ENCODE measurements at regions not wholly inside any gene's neighbourhood (a gene's known extent, or its start where the extent isn't known, plus 50 kb on each side); places are given as distances from the start of the nearest gene placed in this dataset.

DNA sequence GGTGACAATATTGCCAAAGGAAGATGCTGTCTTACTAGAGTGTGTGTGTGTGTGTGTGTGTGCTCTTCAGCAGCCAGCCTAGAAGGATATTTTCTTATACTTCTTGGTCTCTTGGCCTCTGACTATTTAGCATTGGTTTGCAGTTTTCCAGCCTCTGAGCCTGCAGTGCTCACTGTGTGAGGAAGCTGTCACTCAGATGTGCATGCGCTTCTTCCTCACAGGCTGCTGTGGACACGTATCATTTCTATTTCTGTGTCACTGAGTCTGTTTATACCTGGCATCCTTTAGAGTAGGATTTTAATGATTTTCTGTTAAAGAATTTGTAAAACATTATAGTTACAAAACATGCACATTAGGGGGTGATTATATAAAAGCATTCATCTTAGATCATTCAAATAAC, 83.3 kb downstream of the ALDH8A1 start:
- DNase-seq = no peak

- no peak for DNase-seq
Observed at GRCh38 chr6:134864558-134864957, 85.3 kb downstream of the ALDH8A1 start.

DNA sequence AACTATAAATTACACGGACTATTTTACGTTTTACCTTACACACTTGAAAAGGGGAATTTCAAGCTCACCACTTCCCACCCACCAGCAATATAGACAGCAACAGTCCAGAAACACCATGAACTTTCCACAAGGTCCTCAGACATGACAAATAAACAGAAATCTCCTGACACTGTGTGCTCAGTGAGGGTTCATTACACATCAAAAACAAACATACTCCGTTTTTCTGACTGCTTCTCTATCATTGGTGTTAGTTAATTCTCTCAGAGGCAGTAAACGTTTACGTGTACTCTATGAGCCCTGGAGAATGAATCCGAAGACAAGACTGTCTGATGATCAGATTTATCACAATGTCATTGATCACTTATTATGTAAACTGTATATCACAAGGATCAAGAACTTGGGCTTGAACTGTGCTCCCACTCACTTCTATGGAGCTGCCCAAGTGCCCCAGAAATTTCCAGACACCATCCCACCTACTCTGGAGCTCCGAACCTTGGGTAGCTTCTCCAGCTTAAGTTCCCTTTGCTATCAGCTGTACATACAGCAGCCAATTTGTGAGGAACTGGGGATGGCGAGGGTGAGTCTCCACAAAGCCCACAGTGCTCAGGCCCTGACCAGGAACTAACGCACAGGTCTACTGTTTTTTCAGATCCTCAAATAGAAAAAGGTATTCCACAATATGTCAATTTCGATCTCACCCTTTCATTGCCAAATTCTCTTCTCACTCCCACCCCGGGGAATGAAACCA, 86.0 kb downstream of the ALDH8A1 start:
- DNase-seq = no peak

- no peak for DNase-seq
Observed at GRCh38 chr6:134854366-134854765, 95.5 kb downstream of the ALDH8A1 start.

GRCh38 chr6:134853111-134854055, 96.5 kb downstream of the ALDH8A1 start:
- DNase-seq = peak; percentile 69

DNA sequence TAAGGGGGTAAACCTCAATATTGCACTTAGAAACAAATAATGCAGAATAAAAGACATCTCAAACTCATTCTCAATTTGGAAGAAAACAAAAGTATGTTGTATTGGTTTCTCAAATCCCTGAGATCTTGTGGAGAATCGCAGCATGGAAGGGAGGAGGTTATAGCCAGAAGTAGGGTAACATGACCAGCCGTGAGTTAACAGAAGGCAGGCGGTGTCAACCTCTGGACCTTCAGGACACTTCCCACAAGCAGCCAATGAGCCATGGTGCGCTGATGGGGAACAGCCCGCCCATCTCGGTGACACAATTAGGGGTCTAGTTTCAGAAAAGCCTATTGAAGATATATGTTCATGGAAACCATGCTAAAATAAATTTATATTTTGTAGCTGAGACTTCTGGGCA, 98.4 kb downstream of the ALDH8A1 start:
- DNase-seq = no peak

- DNase-seq = no peak
Observed at GRCh38 chr6:134850721-134851305, 99.1 kb downstream of the ALDH8A1 start.

- DNase-seq = no peak
Observed at GRCh38 chr6:134849920-134850447, 99.9 kb downstream of the ALDH8A1 start.

- no peak for DNase-seq
Observed at GRCh38 chr6:134848076-134848475, 101.8 kb downstream of the ALDH8A1 start.

GRCh38 chr6:134846865-134847264, 103.0 kb downstream of the ALDH8A1 start:
- DNase-seq = no peak

GRCh38 chr6:134846031-134846430, 103.9 kb downstream of the ALDH8A1 start:
- DNase-seq = no peak

DNA sequence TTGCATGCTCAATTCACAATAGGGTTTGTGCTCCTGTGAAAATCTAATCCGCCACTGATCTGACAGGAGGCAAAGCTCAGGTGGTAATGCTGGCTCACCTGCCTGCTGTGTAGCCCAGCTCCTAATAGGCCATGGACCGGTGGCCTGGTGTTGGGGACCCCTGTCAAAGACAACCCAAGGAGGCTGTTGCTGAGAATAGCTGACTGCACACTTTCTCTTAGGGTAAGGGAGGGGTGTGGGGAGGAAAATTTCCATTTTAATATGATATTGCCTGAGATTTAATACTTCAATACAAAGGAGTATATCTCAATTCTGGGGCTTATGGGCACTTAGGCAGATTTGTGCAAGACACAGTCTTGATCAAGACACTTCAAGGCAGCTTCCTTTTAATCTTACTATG, 105.8 kb downstream of the ALDH8A1 start:
- DNase-seq = no peak

- DNase-seq = no peak
Observed at GRCh38 chr6:134840086-134840867, 109.6 kb downstream of the ALDH8A1 start.

DNA sequence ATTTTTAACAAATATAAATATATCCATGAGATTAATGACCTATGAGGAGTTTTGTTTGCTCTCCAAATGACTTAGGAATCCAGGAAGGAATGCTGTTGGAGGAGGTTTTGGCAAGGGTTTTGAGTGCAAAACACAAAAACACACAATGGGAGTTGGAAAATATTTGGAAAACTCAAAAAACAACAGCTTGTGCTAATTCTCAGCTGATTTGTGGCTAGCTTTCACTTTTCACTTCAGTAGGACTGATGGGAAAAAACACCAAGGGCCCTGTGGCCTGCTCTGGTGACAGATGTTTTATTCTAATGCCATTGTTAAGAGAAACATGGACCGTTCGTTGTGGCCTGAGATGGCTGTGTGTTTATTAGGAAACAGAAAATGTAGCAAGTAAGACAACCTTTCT, 113.9 kb downstream of the ALDH8A1 start:
- no peak for DNase-seq

DNA sequence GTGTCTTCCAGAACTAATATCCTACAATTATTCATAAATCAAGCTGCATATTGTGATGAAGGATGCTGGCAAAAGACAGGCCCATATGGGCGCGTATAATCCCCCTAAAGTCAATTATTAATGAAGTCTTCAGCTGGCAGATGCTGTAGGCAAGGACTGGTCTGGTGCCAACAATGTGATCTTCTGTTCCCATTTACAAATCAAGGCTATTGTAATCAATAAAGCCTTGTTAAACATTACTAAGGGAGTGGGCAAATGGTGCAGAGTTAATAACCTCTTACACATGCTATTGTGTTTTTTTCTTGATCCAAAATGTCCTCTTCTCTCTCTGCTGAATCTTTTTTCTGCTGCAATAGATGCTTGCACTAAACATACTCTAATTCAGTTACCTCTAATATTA, 119.0 kb downstream of the ALDH8A1 start:
- DNase-seq = no peak

DNA sequence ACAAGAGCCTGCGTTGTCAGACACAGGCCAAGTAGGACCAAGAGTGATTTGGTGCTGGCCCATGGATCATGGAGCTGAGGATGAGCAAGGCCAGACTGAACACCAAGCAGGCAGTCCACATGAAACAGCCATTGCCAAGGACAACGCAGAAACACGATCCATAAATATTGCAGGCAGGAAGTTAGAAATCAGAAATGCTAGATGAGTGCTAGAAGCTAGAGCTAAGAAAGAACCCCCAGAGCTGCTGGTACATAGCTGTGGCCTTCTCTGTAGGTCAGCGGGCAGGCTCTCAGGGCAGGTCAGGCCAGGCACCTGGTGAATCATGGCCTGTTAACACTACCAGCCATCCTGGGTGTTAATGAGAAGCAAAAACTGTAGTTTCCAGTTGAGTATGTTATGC, 119.7 kb downstream of the ALDH8A1 start:
- no peak for DNase-seq

GRCh38 chr6:134828641-134829040, 121.3 kb downstream of the ALDH8A1 start:
- no peak for DNase-seq

GRCh38 chr6:134826889-134827737, 122.8 kb downstream of the ALDH8A1 start:
- DNase-seq = peak; percentile 56

- DNase-seq = no peak
Observed at GRCh38 chr6:134823710-134824034, 126.2 kb downstream of the ALDH8A1 start.

DNA sequence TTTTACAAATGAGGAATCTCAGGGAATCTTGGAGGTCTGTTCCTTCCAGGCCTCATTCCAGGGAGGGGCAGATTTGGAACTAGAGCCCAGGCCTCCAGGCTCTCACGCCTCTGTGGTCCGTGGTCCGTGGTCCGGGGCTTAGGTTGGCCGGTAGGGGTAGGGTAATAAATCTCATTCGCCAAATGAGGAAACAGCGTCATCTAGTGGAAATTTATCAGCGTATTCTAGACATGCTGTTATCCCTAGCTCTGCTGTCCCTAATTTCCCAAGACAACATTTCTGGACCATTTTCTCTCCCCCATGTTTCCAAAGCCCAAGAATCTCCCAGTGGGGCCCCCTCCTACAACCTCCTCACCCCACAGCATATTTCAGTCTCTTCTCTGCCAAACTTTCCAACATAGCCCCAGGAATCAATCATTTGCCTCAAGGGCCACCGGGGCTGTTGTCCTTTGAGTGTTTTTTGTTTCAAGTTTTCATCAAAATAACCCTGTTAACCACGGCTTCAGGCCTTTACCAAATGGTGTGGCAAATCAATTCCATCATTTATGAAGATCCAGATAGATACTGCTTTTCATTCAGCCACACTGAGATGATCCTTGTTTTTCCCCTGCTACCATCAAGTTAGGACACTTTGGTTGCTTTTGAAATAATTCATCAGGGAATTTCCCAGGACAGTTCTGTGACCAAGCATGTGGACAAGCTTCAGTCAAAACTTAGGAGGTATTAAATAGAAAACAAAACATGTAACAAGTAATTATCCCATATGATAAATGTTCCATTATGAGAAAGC, 126.8 kb downstream of the ALDH8A1 start:
- DNase-seq = peak; percentile 78
